ENCODE measurements at regions not wholly inside any gene's neighbourhood (a gene's known extent, or its start where the extent isn't known, plus 50 kb on each side); places are given as distances from the start of the nearest gene placed in this dataset.

DNA sequence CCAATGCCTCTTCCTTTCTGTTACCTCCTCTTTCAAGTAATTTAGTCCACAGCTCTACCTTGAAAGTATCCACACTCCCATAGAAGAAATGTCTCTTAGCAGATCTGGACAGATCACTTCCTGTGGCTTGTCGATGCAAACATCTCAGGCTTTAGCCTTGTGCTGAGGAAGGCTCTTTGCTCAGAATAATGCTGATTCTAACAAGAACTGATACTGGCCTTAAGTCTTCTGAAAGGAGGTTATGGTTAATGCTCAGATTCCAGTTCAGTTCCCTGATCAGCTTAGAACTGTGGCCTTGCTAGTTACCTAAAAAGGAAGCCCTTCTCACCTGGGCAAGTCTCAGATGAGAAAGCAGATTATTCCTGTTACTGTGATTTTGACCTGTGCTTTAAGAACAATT lies 230.1 kb upstream of the FAT4 start:
- TF ChIP-seq, protein P1, sequence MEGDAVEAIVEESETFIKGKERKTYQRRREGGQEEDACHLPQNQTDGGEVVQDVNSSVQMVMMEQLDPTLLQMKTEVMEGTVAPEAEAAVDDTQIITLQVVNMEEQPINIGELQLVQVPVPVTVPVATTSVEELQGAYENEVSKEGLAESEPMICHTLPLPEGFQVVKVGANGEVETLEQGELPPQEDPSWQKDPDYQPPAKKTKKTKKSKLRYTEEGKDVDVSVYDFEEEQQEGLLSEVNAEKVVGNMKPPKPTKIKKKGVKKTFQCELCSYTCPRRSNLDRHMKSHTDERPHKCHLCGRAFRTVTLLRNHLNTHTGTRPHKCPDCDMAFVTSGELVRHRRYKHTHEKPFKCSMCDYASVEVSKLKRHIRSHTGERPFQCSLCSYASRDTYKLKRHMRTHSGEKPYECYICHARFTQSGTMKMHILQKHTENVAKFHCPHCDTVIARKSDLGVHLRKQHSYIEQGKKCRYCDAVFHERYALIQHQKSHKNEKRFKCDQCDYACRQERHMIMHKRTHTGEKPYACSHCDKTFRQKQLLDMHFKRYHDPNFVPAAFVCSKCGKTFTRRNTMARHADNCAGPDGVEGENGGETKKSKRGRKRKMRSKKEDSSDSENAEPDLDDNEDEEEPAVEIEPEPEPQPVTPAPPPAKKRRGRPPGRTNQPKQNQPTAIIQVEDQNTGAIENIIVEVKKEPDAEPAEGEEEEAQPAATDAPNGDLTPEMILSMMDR (IDR thresholded peaks at IDR 0.05; ENCODE audit: insufficient read depth, low read length, poor library complexity, severe bottlenecking), result no peak
- DNase-seq (ENCODE audit: low read depth), result no peak
- H3K27me3 ChIP-seq (ENCODE audit: control insufficient read depth, insufficient read depth, low read length), result no peaks in the 10 kb centered on the region

DNA sequence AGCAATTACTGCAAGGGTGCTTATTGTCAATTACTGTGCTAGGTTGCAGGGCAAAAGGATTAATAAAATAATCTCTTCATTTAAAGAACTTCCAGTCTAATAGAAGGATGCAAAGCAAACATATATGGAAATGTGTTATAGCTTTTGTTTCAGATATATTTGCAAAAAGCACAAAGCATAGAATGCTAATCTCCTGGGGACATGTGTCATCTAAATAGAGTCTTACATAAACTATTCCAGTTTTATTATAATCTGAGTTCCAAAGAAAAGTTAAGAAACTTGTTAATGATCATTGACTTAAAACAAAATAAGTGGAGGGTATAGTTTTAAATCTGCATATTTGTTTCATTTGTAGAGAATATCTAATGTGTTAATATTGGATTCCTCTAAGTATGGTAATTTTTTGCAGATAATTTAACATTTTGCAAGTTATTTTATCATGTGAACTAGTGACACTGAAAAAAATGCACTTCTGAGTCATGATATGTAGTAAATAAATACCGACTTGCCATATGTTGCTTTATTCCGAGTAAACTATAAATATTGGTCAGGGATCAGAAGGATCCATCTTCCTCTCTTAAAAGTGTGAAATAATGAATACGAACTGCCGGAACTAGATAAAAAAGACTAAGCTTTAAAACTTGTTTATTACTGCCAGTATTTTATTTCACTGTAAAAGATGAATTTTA lies 231.9 kb upstream of the FAT4 start:
- TF ChIP-seq, protein P1 (IDR thresholded peaks at IDR 0.05; ENCODE audit: insufficient read depth, low read length, poor library complexity, severe bottlenecking), result no peak
- no peaks in the 10 kb centered on the region for H3K36me3 ChIP-seq (ENCODE audit: control insufficient read depth, insufficient read depth, low read length)
- DNase-seq (ENCODE audit: low read depth), result no peak
- H3K4me3 ChIP-seq (ENCODE audit: low read depth, low read length), result no peak overlapping the region
- H3K27me3 ChIP-seq (ENCODE audit: control insufficient read depth, insufficient read depth, low read length), result no peaks in the 10 kb centered on the region

More for the DNA sequence above, 230.1 kb upstream of the FAT4 start:
- no peaks in the 10 kb centered on the region for H3K36me3 ChIP-seq (ENCODE audit: control insufficient read depth, insufficient read depth, low read length)
- H3K4me3 ChIP-seq (ENCODE audit: low read depth, low read length), result no peak overlapping the region

DNA sequence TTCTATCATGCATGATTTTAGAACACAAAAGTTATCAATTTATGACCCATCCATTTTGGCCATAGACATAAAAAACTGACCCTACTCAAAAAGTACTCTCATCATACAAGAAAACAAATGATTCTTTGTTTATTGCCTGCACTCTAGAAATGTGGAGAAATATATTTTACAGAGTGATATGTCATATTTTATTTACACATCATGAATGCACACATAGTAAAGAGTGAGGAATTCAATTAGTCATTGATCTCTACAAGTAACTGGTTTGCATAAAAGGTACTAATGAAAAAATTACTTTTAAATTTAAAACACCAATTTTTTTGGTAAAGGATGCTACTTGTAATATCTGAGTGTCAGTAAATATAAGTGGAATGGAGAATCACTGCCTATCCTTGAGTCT lies 242.5 kb upstream of the FAT4 start:
- TF ChIP-seq, protein P1 (IDR thresholded peaks at IDR 0.05; ENCODE audit: insufficient read depth, low read length, poor library complexity, severe bottlenecking), result no peak
- H3K4me3 ChIP-seq (ENCODE audit: low read depth, low read length), result no peak overlapping the region
- no peaks in the 10 kb centered on the region for H3K27me3 ChIP-seq (ENCODE audit: control insufficient read depth, insufficient read depth, low read length)
- no peaks in the 10 kb centered on the region for H3K36me3 ChIP-seq (ENCODE audit: control insufficient read depth, insufficient read depth, low read length)
- no peak for DNase-seq (ENCODE audit: low read depth)

DNA sequence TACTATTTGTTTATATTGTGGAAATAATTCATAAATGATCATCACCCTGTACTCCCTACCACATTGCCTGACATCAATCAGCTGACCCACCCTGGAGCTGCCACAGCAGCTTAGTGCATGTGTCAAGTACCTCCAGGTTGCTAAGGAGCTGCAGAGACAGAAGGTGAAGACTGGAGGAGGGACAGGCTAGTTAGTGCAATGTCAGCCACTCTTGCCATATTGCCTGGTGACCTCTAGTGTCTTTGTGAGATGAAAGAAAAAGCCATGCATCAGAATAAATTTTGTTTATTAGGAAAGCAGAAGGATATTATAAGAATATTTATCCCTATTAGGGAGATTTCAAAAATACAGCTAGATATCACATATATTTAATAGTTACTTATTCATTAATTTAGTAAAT lies 243.9 kb upstream of the FAT4 start:
- H3K4me3 ChIP-seq (ENCODE audit: low read depth, low read length), result no peak overlapping the region
- TF ChIP-seq, protein P1 (IDR thresholded peaks at IDR 0.05; ENCODE audit: insufficient read depth, low read length, poor library complexity, severe bottlenecking), result no peak
- no peaks in the 10 kb centered on the region for H3K36me3 ChIP-seq (ENCODE audit: control insufficient read depth, insufficient read depth, low read length)
- no peak for DNase-seq (ENCODE audit: low read depth)
- no peaks in the 10 kb centered on the region for H3K27me3 ChIP-seq (ENCODE audit: control insufficient read depth, insufficient read depth, low read length)

DNA sequence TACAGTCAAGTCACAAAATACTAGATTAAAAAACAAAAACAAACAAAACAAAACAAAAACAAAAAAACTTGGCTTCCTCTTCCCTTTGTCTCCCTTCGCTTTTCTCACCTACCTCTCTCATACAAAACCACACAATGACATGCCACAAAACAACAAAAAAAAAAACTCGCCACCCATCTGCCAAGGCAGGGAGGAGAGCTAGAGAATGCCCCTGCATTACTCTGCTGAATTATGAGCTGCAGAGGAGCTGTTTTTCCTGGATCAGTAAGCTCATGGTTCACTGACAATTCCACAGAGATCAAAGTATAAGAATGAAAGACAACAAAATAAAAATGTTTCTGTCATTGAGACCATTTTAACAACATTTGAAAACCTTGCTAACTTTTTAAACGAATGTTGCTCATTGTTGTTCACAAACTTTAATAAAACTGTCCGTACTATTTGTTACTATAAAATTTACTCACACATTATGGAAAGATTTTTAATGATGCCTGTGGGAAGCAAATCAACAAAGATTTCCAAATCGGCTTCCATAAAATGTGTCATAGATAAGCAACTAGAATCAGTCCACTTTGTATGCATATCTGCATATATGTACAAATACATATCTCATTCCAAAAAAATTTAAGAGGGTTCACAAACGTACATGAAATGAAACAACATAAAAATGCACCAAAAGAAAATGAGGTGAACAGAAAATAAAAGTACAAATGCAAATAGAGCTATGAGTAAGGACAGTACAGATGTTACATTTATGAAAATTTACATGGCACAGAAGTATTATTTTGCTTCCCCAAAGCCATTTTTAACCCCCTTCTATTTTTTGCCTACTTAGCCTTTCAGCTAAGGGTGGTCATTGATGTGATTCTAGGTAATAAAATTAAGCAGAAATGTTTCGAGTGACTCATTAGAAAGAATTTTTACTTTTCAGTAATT lies 252.4 kb upstream of the FAT4 start:
- H3K4me3 ChIP-seq (ENCODE audit: low read depth, low read length), result no peak overlapping the region
- TF ChIP-seq, protein P1 (IDR thresholded peaks at IDR 0.05; ENCODE audit: insufficient read depth, low read length, poor library complexity, severe bottlenecking), result no peak
- no peaks in the 10 kb centered on the region for H3K27me3 ChIP-seq (ENCODE audit: control insufficient read depth, insufficient read depth, low read length)
- H3K36me3 ChIP-seq (ENCODE audit: control insufficient read depth, insufficient read depth, low read length), result no peaks in the 10 kb centered on the region
- no peak for DNase-seq (ENCODE audit: low read depth)

Data from kidney epithelial cell (primary cell).